GM23338 (cell line): ENCODE measurements at regions not wholly inside any gene's neighbourhood (a gene's known extent, or its start where the extent isn't known, plus 50 kb on each side); places are given as distances from the start of the nearest gene placed in this dataset.

Experiments used
- CREB1 ChIP-seq: fragments of 250-450 bp; sonication (Bioruptor Pico); IDR thresholded peaks from 2 replicates; pipeline ENCODE4 v1.5.0; 2020; ENCODE audit warnings: low read depth, mild to moderate bottlenecking, moderate library complexity
- CTCF ChIP-seq, 2 experiments: fragments of 200-600 bp in 1 of 2; sonication (generic) in 1 of 2; conservative IDR thresholded peaks; 2 replicates each; pipeline versions ENCODE4 v1.5.1 to v1.6.1; 2016 to 2017; ENCODE audit warnings: antibody characterized with exemption in 2 of 2, low read depth in 2 of 2, mild to moderate bottlenecking in 2 of 2, moderate library complexity in 1 of 2
- ETS1 ChIP-seq: IDR thresholded peaks from 2 replicates; pipeline ENCODE4 v1.6.1; 2016; ENCODE audit warnings: antibody characterized with exemption
- EZH2 ChIP-seq: fragments of 200-600 bp; sonication (generic); IDR thresholded peaks from one replicate; pipeline ENCODE4 v1.8.0; 2017; ENCODE audit warnings: antibody characterized with exemption, mild to moderate bottlenecking, low read depth; ENCODE audit not compliant: unreplicated experiment
- EZH2phosphoT487 ChIP-seq: fragments of 200-600 bp; sonication (generic); IDR thresholded peaks from one replicate; pipeline ENCODE4 v1.8.1; 2018; ENCODE audit warnings: antibody characterized with exemption; ENCODE audit not compliant: unreplicated experiment
- JUNB ChIP-seq: IDR thresholded peaks from one replicate; pipeline ENCODE4 v1.6.1; 2016; ENCODE audit warnings: antibody characterized with exemption; ENCODE audit not compliant: unreplicated experiment
- NANOG ChIP-seq: IDR thresholded peaks from 2 replicates; pipeline ENCODE4 v1.6.1; 2016; ENCODE audit warnings: antibody characterized with exemption, borderline replicate concordance
- POLR2AphosphoS5 ChIP-seq: IDR thresholded peaks from 2 replicates; pipeline ENCODE4 v1.6.1; 2016; ENCODE audit warnings: antibody characterized with exemption, low read depth
- REST ChIP-seq: IDR thresholded peaks from one replicate; pipeline ENCODE4 v1.6.1; 2018; ENCODE audit warnings: antibody characterized with exemption; ENCODE audit not compliant: unreplicated experiment
- ZNF114 ChIP-seq: fragments of 250-450 bp; sonication (Bioruptor Pico); IDR thresholded peaks from 2 replicates; pipeline ENCODE4 v1.5.0; 2020; ENCODE audit warnings: mild to moderate bottlenecking, moderate library complexity

- TF ChIP-seq CTCF (conservative IDR thresholded peaks at IDR 0.05; ENCODE audit: low read depth in 2 of 2) (no peak), REST (no peak), EZH2 (no peak), EZH2phosphoT487 (no peak), POLR2AphosphoS5 (no peak), ZNF114 (CRISPR knock-in tag) (no peak), CREB1 (no peak), JUNB (no peak), NANOG (no peak), ETS1 (no peak)
Measured at GRCh38 chr6:130513770-130514169, 148.0 kb downstream of the TMEM200A start.
